Vagina (tissue), 2 donors: ENCODE measurements at regions not wholly inside any gene's neighbourhood (a gene's known extent, or its start where the extent isn't known, plus 50 kb on each side); places are given as distances from the start of the nearest gene placed in this dataset.

Experiments used
- DNase-seq, 2 donors: peaks; one replicate each; pipeline ENCODE4 v3.0.0-alpha.2; 2017; ENCODE audit errors: extremely low spot score in 2 of 2
- H3K27ac ChIP-seq: fragments of 200-600 bp; sonication (generic); one replicate; pipeline ENCODE4 v1.5.1; 2019
- H3K27me3 ChIP-seq: fragments of 200-600 bp; sonication (generic); one replicate; pipeline ENCODE4 v1.5.1; 2019
- H3K36me3 ChIP-seq, 2 donors: fragments of 200-600 bp; sonication (generic); one replicate each; pipeline ENCODE4 v1.5.1; 2017 to 2019
- H3K4me1 ChIP-seq: fragments of 200-600 bp; sonication (generic); one replicate; pipeline ENCODE4 v1.5.1; 2019
- H3K4me3 ChIP-seq, 2 donors: fragments of 200-600 bp; sonication (generic); 1 replicate in 1 of 2; 2 replicates in 1 of 2; pipeline ENCODE4 v1.5.1; 2016 to 2019
- H3K9me3 ChIP-seq: fragments of 200-600 bp; sonication (generic); one replicate; pipeline ENCODE4 v1.5.1; 2019
- POLR2A ChIP-seq, 2 donors: fragments of 450-650 bp; IDR thresholded peaks; one replicate each; pipeline ENCODE4 v1.6.1; 2017; ENCODE audit warnings: antibody characterized with exemption in 2 of 2, mild to moderate bottlenecking in 2 of 2, moderate library complexity in 2 of 2
- POLR2AphosphoS5 ChIP-seq, 2 donors: sonication (generic); formaldehyde crosslinking; IDR thresholded peaks; one replicate each; pipeline ENCODE4 v1.9.0; 2017; ENCODE audit warnings: antibody characterized with exemption in 2 of 2, mild to moderate bottlenecking in 2 of 2, low read depth in 1 of 2; ENCODE audit not compliant: insufficient read depth in 1 of 2
- intact Hi-C: fragments of 100-400 bp; cut with DNase I; formaldehyde crosslinking; loops from one replicate; pipeline ENCODE4 v1.15.1; 2023
- TF ChIP-seq, protein P1 (sequence below), 3 experiments: fragments of 450-650 bp in 2 of 3; fragments of 200-600 bp in 1 of 3; sonication (generic) in 1 of 3; IDR thresholded peaks; one replicate each; pipeline ENCODE4 v1.5.1; 2017 to 2019; ENCODE audit warnings: antibody characterized with exemption in 3 of 3, mild to moderate bottlenecking in 2 of 3, moderate library complexity in 2 of 3

DNA sequence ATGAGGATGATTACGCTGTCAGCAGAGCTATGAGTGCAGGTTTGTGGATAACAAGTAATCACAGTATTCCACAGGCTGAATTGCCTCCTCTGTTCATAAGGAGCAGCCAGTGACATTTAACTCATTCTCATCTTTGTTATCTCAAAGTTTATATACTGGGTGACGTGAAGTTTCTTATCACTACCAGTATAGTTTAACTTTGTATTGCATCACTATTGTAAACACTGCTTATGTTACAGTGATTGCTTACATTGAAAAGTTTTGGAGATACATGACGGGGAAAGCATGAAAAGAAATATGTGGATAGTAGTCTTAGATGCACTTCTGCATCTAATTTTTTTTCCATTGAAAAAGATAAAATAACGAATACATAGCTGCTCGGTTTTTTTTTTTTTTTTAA is 429.7 kb downstream of the VGLL3 start:
- H3K36me3 ChIP-seq: no peaks in the 10 kb centered on the region
- no peak for TF ChIP-seq POLR2A (IDR thresholded peaks at IDR 0.05)
- TF ChIP-seq, protein P1, sequence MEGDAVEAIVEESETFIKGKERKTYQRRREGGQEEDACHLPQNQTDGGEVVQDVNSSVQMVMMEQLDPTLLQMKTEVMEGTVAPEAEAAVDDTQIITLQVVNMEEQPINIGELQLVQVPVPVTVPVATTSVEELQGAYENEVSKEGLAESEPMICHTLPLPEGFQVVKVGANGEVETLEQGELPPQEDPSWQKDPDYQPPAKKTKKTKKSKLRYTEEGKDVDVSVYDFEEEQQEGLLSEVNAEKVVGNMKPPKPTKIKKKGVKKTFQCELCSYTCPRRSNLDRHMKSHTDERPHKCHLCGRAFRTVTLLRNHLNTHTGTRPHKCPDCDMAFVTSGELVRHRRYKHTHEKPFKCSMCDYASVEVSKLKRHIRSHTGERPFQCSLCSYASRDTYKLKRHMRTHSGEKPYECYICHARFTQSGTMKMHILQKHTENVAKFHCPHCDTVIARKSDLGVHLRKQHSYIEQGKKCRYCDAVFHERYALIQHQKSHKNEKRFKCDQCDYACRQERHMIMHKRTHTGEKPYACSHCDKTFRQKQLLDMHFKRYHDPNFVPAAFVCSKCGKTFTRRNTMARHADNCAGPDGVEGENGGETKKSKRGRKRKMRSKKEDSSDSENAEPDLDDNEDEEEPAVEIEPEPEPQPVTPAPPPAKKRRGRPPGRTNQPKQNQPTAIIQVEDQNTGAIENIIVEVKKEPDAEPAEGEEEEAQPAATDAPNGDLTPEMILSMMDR (IDR thresholded peaks at IDR 0.05): no peak
- no peak for TF ChIP-seq POLR2AphosphoS5 (IDR thresholded peaks at IDR 0.05; ENCODE audit: insufficient read depth in 1 of 2, low read depth in 1 of 2)
- H3K4me3 ChIP-seq: no peak overlapping the region
- no peaks in the 10 kb centered on the region for H3K27me3 ChIP-seq
- no peak for DNase-seq
- H3K9me3 ChIP-seq: no peaks in the 10 kb centered on the region
- intact Hi-C loops: no loop called here
- no peak overlapping the region for H3K27ac ChIP-seq
- H3K4me1 ChIP-seq: no peaks in the 10 kb centered on the region

DNA sequence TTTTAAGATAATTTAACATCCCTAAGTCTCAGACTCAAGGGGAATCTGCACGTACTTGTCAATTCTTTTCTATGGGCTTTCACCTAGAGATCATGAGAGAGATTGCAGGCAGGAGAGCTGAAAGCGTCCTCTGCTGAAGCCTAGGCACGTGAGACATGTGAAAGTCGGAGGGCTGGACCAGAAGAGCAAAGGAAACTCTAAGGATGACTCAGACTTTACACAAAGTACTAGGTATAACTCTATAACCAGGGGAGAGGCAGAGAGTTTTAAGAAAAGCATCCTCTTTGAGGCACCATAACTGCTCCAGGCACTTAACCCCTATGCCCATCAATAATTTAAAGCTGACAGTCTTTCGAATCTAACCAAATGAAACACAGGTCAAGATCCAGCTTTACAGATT is 436.6 kb downstream of the VGLL3 start:
- no peak for DNase-seq
- no peak overlapping the region for H3K4me3 ChIP-seq
- H3K36me3 ChIP-seq: no peaks in the 10 kb centered on the region
- no peaks in the 10 kb centered on the region for H3K9me3 ChIP-seq
- no peaks in the 10 kb centered on the region for H3K4me1 ChIP-seq
- no peaks in the 10 kb centered on the region for H3K27me3 ChIP-seq
- H3K27ac ChIP-seq: no peak overlapping the region
- intact Hi-C loops: no loop called here
- TF ChIP-seq POLR2AphosphoS5 (IDR thresholded peaks at IDR 0.05; ENCODE audit: insufficient read depth in 1 of 2, low read depth in 1 of 2): no peak
- TF ChIP-seq, protein P1 (IDR thresholded peaks at IDR 0.05): no peak
- no peak for TF ChIP-seq POLR2A (IDR thresholded peaks at IDR 0.05)

DNA sequence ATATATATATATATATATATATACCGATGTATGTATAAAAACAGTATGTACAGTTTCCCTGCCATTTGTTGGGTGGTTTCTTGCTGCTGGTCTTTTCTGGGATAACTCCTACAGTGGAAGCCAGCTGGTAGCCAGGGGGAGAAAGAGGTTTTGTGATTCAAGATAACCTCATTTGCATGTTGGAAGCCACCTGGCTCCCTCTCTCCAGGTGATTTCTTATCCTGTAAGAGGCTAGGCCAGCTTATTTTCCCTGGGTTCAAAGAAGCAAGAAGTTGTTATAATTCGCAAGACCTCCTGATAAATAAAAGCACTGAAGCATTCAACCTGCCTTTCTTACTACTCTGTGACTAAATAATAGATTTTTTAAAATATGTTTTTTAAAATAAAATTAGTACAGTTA is 443.3 kb downstream of the VGLL3 start:
- no peaks in the 10 kb centered on the region for H3K27me3 ChIP-seq
- no peaks in the 10 kb centered on the region for H3K36me3 ChIP-seq

DNA sequence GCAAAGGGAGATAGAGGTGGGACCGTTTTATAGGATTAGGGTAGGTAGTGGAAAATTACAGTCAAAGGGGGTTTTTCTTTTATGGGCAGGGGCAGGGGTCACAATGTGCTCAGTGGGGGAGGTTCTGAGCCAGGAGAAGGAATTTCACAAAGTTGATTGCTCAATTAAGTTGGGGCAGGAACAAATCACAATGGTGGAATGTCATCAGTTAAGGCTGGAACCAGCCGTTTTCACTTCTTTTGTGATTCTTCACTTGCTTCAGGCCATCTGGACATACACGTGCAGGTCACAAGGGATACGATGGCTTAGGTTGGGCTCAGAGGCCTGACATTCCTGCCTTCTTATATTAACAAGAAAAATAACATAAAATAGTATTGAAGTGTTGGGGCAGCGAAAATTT is 453.8 kb downstream of the VGLL3 start:
- no peak for DNase-seq
- H3K36me3 ChIP-seq: no peaks in the 10 kb centered on the region
- H3K4me3 ChIP-seq: no peak overlapping the region
- intact Hi-C loops: no loop called here
- H3K27ac ChIP-seq: no peak overlapping the region
- H3K4me1 ChIP-seq: no peaks in the 10 kb centered on the region
- no peaks in the 10 kb centered on the region for H3K9me3 ChIP-seq
- H3K27me3 ChIP-seq: no peaks in the 10 kb centered on the region
- no peak for TF ChIP-seq POLR2AphosphoS5 (IDR thresholded peaks at IDR 0.05; ENCODE audit: insufficient read depth in 1 of 2, low read depth in 1 of 2)
- TF ChIP-seq POLR2A (IDR thresholded peaks at IDR 0.05): no peak
- TF ChIP-seq, protein P1 (IDR thresholded peaks at IDR 0.05): no peak

More for the DNA sequence above, 443.3 kb downstream of the VGLL3 start:
- intact Hi-C loops: no loop called here
- H3K9me3 ChIP-seq: no peaks in the 10 kb centered on the region
- H3K27ac ChIP-seq: no peak overlapping the region
- TF ChIP-seq, protein P1 (IDR thresholded peaks at IDR 0.05): no peak
- TF ChIP-seq POLR2AphosphoS5 (IDR thresholded peaks at IDR 0.05; ENCODE audit: insufficient read depth in 1 of 2, low read depth in 1 of 2) (no peak), POLR2A (IDR thresholded peaks at IDR 0.05) (no peak)
- H3K4me3 ChIP-seq: no peak overlapping the region
- H3K4me1 ChIP-seq: no peaks in the 10 kb centered on the region
- DNase-seq: no peak

DNA sequence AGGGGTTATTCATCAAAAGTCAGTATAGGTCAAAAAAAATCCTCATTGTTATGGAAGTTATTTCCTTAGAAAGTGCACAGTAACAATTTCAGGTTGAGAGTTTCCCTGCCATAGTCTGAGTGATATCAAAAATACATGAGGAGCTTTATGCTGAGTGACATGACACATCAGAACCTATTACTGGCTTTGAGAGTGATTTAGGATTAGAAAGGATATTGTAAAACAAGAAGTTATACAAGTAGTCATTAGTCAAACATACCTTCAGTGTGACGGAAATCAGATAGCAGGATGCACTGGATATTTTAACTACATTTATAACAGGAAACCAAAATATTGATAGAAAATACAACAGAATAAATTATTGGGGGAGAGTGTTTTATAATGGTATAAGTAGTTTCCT is 471.1 kb downstream of the VGLL3 start:
- intact Hi-C loops: no loop called here
- Histone ChIP-seq H3K4me1 (no peaks in the 10 kb centered on the region), H3K27ac (no peak overlapping the region), H3K27me3 (no peaks in the 10 kb centered on the region), H3K9me3 (no peaks in the 10 kb centered on the region), H3K4me3 (no peak overlapping the region), H3K36me3 (no peaks in the 10 kb centered on the region)
- TF ChIP-seq POLR2A (IDR thresholded peaks at IDR 0.05): no peak
- TF ChIP-seq POLR2AphosphoS5 (IDR thresholded peaks at IDR 0.05; ENCODE audit: insufficient read depth in 1 of 2, low read depth in 1 of 2): no peak
- TF ChIP-seq, protein P1 (IDR thresholded peaks at IDR 0.05): no peak
- DNase-seq: no peak
